ENCODE measurements at regions not wholly inside any gene's neighbourhood (a gene's known extent, or its start where the extent isn't known, plus 50 kb on each side); places are given as distances from the start of the nearest gene placed in this dataset.

- no peak overlapping the region for H3K14ac ChIP-seq (ENCODE audit: insufficient read length)
- 93% methylated on average over 4 of the region's 4 CpGs; no CpG with 5 or more reads in 1 of the 2 experiments for WGBS, 2 experiments (ENCODE audit: extremely low coverage in 1 of 2, insufficient coverage in 1 of 2, insufficient read length in 1 of 2, insufficient replicate concordance in 2 of 2, low coverage in 1 of 2, low lambda C conversion rate in 2 of 2, missing lambda C conversion rate in 1 of 2)
- no peak overlapping the region for H3K56ac ChIP-seq (replicated peaks; ENCODE audit: insufficient read length, low read depth, low read length)
- no peak overlapping the region for H3K4me3 ChIP-seq (ENCODE audit: extremely low read depth in 1 of 4, insufficient read depth in 2 of 4, low read depth in 3 of 4, low read length in 4 of 4)
- H3K79me1 ChIP-seq (ENCODE audit: low read depth, low read length): no peaks in the 10 kb centered on the region
- ChIA-PET CTCF (ENCODE audit: partially characterized antibody) (interaction anchor here (0.6 to 2.2 kb wide), 2 partner anchors 10 to 288 kb away, joined by 3 to 5 read pairs; no protein-coding TSS in a partner anchor), POLR2A (ENCODE audit: partially characterized antibody) (no interaction called here)
- H3K9me3 ChIP-seq (ENCODE audit: insufficient read depth in 2 of 2, low read depth in 1 of 2, low read length in 1 of 2): no peaks in the 10 kb centered on the region
- H2BK5ac ChIP-seq (ENCODE audit: low read depth, low read length): no peak overlapping the region
- H2BK15ac ChIP-seq (ENCODE audit: low read length): no peak overlapping the region
- TF ChIP-seq SIN3A (conservative IDR thresholded peaks at IDR 0.05 in 1 of 2, IDR thresholded peaks at IDR 0.05 in 1 of 2; ENCODE audit: low read depth in 1 of 2, low read length in 2 of 2) (no peak), ASH2L (IDR thresholded peaks at IDR 0.05; ENCODE audit: low read length) (no peak)
- no peak overlapping the region for H3K23ac ChIP-seq (ENCODE audit: insufficient read length)
- no peak overlapping the region for H2AK5ac ChIP-seq (ENCODE audit: low read depth, low read length)
- H2BK20ac ChIP-seq (ENCODE audit: low read length): no peak overlapping the region
- no peaks in the 10 kb centered on the region for H3K79me2 ChIP-seq (ENCODE audit: control insufficient read depth in 1 of 2, insufficient read depth in 2 of 2, low read length in 2 of 2)
- no peaks in the 10 kb centered on the region for H4K20me1 ChIP-seq (replicated peaks in 1 of 2; ENCODE audit: control insufficient read depth in 1 of 2, insufficient read depth in 2 of 2, low read length in 2 of 2)
- no peak overlapping the region for H4K5ac ChIP-seq (ENCODE audit: insufficient read length, low read depth, low read length)
- no peak overlapping the region for H3K27ac ChIP-seq (ENCODE audit: low read depth, low read length)
- no peak overlapping the region for H2BK120ac ChIP-seq (replicated peaks; ENCODE audit: low read depth, low read length)
- H3K4me2 ChIP-seq (ENCODE audit: insufficient read depth in 1 of 2, low read depth in 2 of 2, low read length in 2 of 2): no peak overlapping the region
- H3K36me3 ChIP-seq (ENCODE audit: control insufficient read depth in 2 of 4, insufficient read depth in 4 of 4, low read length in 3 of 4): no peaks in the 10 kb centered on the region; a peak in 1 of 8 replicates
- no peak for DNase-seq (ENCODE audit: low read depth in 1 of 2, low spot score in 2 of 2)
- no peaks in the 10 kb centered on the region for H3K4me1 ChIP-seq (replicated peaks in 1 of 4; ENCODE audit: control insufficient read depth in 3 of 4, insufficient read depth in 4 of 4, low read length in 3 of 4)
- no peak for FAIRE-seq
- no peak overlapping the region for H3K4ac ChIP-seq (replicated peaks; ENCODE audit: insufficient read length, low read depth, low read length)
- H3K27me3 ChIP-seq (replicated peaks in 1 of 4; ENCODE audit: control insufficient read depth in 3 of 4, extremely low read depth in 1 of 4, insufficient read depth in 3 of 4, low read length in 3 of 4): no peaks in the 10 kb centered on the region
- no peak overlapping the region for H4K91ac ChIP-seq (replicated peaks; ENCODE audit: insufficient read length, low read length)
- H3K18ac ChIP-seq (ENCODE audit: extremely low read depth, low read length): no peak overlapping the region
- peak overlapping the region; percentile 27; the same call in 1 of the 2 replicates for H2AFZ ChIP-seq (ENCODE audit: low read length)
- no peak overlapping the region for H3K9ac ChIP-seq (replicated peaks in 1 of 4; ENCODE audit: extremely low read depth in 1 of 4, low read depth in 3 of 4, low read length in 3 of 4)
- no peaks in the 10 kb centered on the region for H3K23me2 ChIP-seq (ENCODE audit: low read depth, low read length)
- H2BK12ac ChIP-seq (ENCODE audit: low read depth, low read length): no peak overlapping the region
- no peak overlapping the region for H4K8ac ChIP-seq (ENCODE audit: extremely low read depth, insufficient read depth, low read length)
Measured at GRCh38 chr2:208648368-208648767, 241.8 kb downstream of the PTH2R start.
